ENCODE measurements at regions not wholly inside any gene's neighbourhood (a gene's known extent, or its start where the extent isn't known, plus 50 kb on each side); places are given as distances from the start of the nearest gene placed in this dataset.

- TF ChIP-seq EP300 (IDR thresholded peaks at IDR 0.05; ENCODE audit: borderline replicate concordance in 1 of 2, control insufficient read depth in 1 of 2, low read depth in 2 of 2, low read length in 2 of 2) (no peak), MAX (IDR thresholded peaks at IDR 0.05; ENCODE audit: low read depth, low read length) (no peak), MXI1 (IDR thresholded peaks at IDR 0.05; ENCODE audit: low read depth, low read length) (no peak), ZNF207 (IDR thresholded peaks at IDR 0.05; ENCODE audit: borderline replicate concordance) (no peak), ETV6 (conservative IDR thresholded peaks at IDR 0.05 in 1 of 2, IDR thresholded peaks at IDR 0.05 in 1 of 2; ENCODE audit: borderline replicate concordance in 1 of 2, low read depth in 1 of 2) (no peak), ZNF687 (IDR thresholded peaks at IDR 0.05) (no peak), USF2 (IDR thresholded peaks at IDR 0.05; ENCODE audit: borderline replicate concordance, low read depth, low read length) (no peak), CREB1 (IDR thresholded peaks at IDR 0.05; ENCODE audit: low read depth) (no peak), CTCF (IDR thresholded peaks at IDR 0.05 in 2 of 3, conservative IDR thresholded peaks at IDR 0.05 in 1 of 3; ENCODE audit: control insufficient read depth in 2 of 3, extremely low read depth in 1 of 3, insufficient read depth in 1 of 3, low read depth in 3 of 3, low read length in 3 of 3) (no peak), ATF3 (IDR thresholded peaks at IDR 0.05; ENCODE audit: borderline replicate concordance, extremely low read depth, low read depth, low read length) (no peak), PBX3 (IDR thresholded peaks at IDR 0.05; ENCODE audit: insufficient replicate concordance, low read depth, low read length) (no peak), POLR2A (IDR thresholded peaks at IDR 0.05; ENCODE audit: low read depth, low read length) (no peak), RAD21 (IDR thresholded peaks at IDR 0.05; ENCODE audit: insufficient read depth, low read depth, low read length) (no peak)
Observed at GRCh38 chr4:125582302-125582701, 267.5 kb downstream of the FAT4 start.
